MCF 10A (cell line): ENCODE measurements at regions not wholly inside any gene's neighbourhood (a gene's known extent, or its start where the extent isn't known, plus 50 kb on each side); places are given as distances from the start of the nearest gene placed in this dataset.

Source experiments
- BruUV-seq: library from RNA; stranded (reverse); fragments of 400-500 nt; replicated peaks from 2 replicates; lab custom pipeline; 2021; lab: Mats Ljungman, UMichigan
- CTCF ChIA-PET: fragments of 300-600 bp; sonication (Branson Sonifier 250); formaldehyde crosslinking; extraction: SDS; loops from one replicate; lab custom pipeline; 2021; ENCODE audit warnings: antibody characterized with exemption, inconsistent platforms; lab: Yijun Ruan, JAX
- POLR2A ChIA-PET: fragments of 300-600, 350-650 bp; sonication (Branson Sonifier 250); formaldehyde crosslinking; extraction: SDS; loops from one replicate; lab custom pipeline; 2020; ENCODE audit warnings: antibody characterized with exemption, inconsistent platforms; lab: Yijun Ruan, JAX
- DNase-seq: peaks from one replicate; pipeline ENCODE4 v3.0.0-alpha.2; 2018; ENCODE audit not compliant: unreplicated experiment
- H3K27ac Mint-ChIP-seq: one replicate; pipeline ENCODE4 v1.8.0; 2022; ENCODE audit warnings: mild to moderate bottlenecking, low read depth, mixed read lengths; ENCODE audit not compliant: unreplicated experiment
- H3K27me3 Mint-ChIP-seq: one replicate; pipeline ENCODE4 v1.8.0; 2022; ENCODE audit warnings: mixed read lengths; ENCODE audit not compliant: insufficient read depth, unreplicated experiment
- H3K36me3 Mint-ChIP-seq: one replicate; pipeline ENCODE4 v1.8.0; 2022; ENCODE audit warnings: mild to moderate bottlenecking, moderate library complexity, mixed read lengths; ENCODE audit not compliant: insufficient read depth, unreplicated experiment
- H3K4me1 Mint-ChIP-seq: one replicate; pipeline ENCODE4 v1.8.0; 2022; ENCODE audit warnings: mixed read lengths; ENCODE audit not compliant: insufficient read depth, unreplicated experiment
- H3K4me3 Mint-ChIP-seq: one replicate; pipeline ENCODE4 v1.8.0; 2022; ENCODE audit warnings: mild to moderate bottlenecking, moderate library complexity, mixed read lengths; ENCODE audit not compliant: unreplicated experiment
- H3K9me3 Mint-ChIP-seq: one replicate; pipeline ENCODE4 v1.8.0; 2022; ENCODE audit warnings: mixed read lengths; ENCODE audit not compliant: unreplicated experiment
- CTCF ChIP-seq: fragments of 200-600 bp; IDR thresholded peaks from one replicate; pipeline ENCODE4 v1.8.0; 2022; ENCODE audit warnings: antibody characterized with exemption, mild to moderate bottlenecking; ENCODE audit not compliant: unreplicated experiment
- intact Hi-C: fragments of 100-400 bp; cut with micrococcal nuclease; formaldehyde crosslinking; loops from 2 replicates; pipeline ENCODE4 v1.14.1; 2022

GRCh38 chr18:64419156-64419555, 270.3 kb upstream of the LINC00305 start:
- Mint-ChIP-seq H3K4me3 (no peak overlapping the region), H3K36me3 (no peaks in the 10 kb centered on the region), H3K27me3 (no peaks in the 10 kb centered on the region), H3K9me3 (no peaks in the 10 kb centered on the region), H3K4me1 (no peaks in the 10 kb centered on the region), H3K27ac (no peak overlapping the region)
- DNase-seq = no peak
- no TSS peak for BruUV-seq
- POLR2A ChIA-PET = no interaction called here
- TF ChIP-seq CTCF = no peak
- CTCF ChIA-PET = no interaction called here
- intact Hi-C loops = no loop called here

GRCh38 chr18:64416990-64417389, 268.1 kb upstream of the LINC00305 start:
- Mint-ChIP-seq H3K4me1 (no peaks in the 10 kb centered on the region), H3K9me3 (no peaks in the 10 kb centered on the region), H3K27ac (no peak overlapping the region), H3K27me3 (no peaks in the 10 kb centered on the region), H3K4me3 (no peak overlapping the region), H3K36me3 (no peaks in the 10 kb centered on the region)
- POLR2A ChIA-PET = interaction anchor here (0.6 kb wide), 1 partner anchor 13 kb away, joined by 3 read pairs; no protein-coding TSS in a partner anchor
- CTCF ChIA-PET = interaction anchor here (0.7 to 0.9 kb wide), 2 partner anchors 14 to 305 kb away, joined by 3 to 4 read pairs; no protein-coding TSS in a partner anchor
- no TSS peak for BruUV-seq
- intact Hi-C loops = no loop called here
- no peak for TF ChIP-seq CTCF
- DNase-seq = no peak

GRCh38 chr18:64415218-64415617, 266.3 kb upstream of the LINC00305 start:
- Mint-ChIP-seq H3K4me1 (no peaks in the 10 kb centered on the region), H3K4me3 (no peak overlapping the region), H3K27ac (no peak overlapping the region), H3K9me3 (no peaks in the 10 kb centered on the region), H3K27me3 (peaks cover 14% of the 10 kb centered on the region), H3K36me3 (no peaks in the 10 kb centered on the region)
- no TSS peak for BruUV-seq
- ChIA-PET CTCF (no interaction called here), POLR2A (interaction anchor here (0.6 kb wide), 1 partner anchor 452 kb away, joined by 3 read pairs; no protein-coding TSS in a partner anchor)
- intact Hi-C loops = no loop called here
- no peak for TF ChIP-seq CTCF
- DNase-seq = no peak

- Mint-ChIP-seq H3K27me3 (peaks cover 25% of the 10 kb centered on the region), H3K27ac (no peak overlapping the region), H3K9me3 (no peaks in the 10 kb centered on the region), H3K4me1 (no peaks in the 10 kb centered on the region), H3K4me3 (no peak overlapping the region), H3K36me3 (no peaks in the 10 kb centered on the region)
- BruUV-seq = no TSS peak
- intact Hi-C loops = no loop called here
- TF ChIP-seq CTCF = no peak
- DNase-seq = no peak
- ChIA-PET POLR2A (no interaction called here), CTCF (interaction anchor here (0.5 to 1.7 kb wide), 6 partner anchors 10 to 678 kb away, joined by 3 to 7 read pairs (median 4); no protein-coding TSS in a partner anchor)
These were observed 261.8 kb upstream of the LINC00305 start for GRCh38 chr18:64410685-64411084.
